Trophoblast cell (in vitro differentiated cells and primary cell): ENCODE measurements at regions not wholly inside any gene's neighbourhood (a gene's known extent, or its start where the extent isn't known, plus 50 kb on each side); places are given as distances from the start of the nearest gene placed in this dataset.

ENCODE experiments used
- DNase-seq, 2 donors: peaks; one replicate each; pipeline ENCODE4 v3.0.0-alpha.2; 2016
- H2AFZ ChIP-seq: 2 replicates; pipeline ENCODE4 v1.6.1; 2013; ENCODE audit warnings: low read length, moderate library complexity, mild to moderate bottlenecking; ENCODE audit not compliant: insufficient read depth, poor library complexity
- H2AK5ac ChIP-seq: 2 replicates; pipeline ENCODE4 v1.6.1; 2013; ENCODE audit warnings: mild to moderate bottlenecking, low read length
- H2BK120ac ChIP-seq: 2 replicates; pipeline ENCODE4 v1.6.1; 2013; ENCODE audit warnings: low read length, mild to moderate bottlenecking, moderate library complexity; ENCODE audit not compliant: insufficient read depth, poor library complexity
- H2BK12ac ChIP-seq: 2 replicates; pipeline ENCODE4 v1.6.1; 2013; ENCODE audit warnings: mild to moderate bottlenecking, low read length, moderate library complexity
- H2BK5ac ChIP-seq: 2 replicates; pipeline ENCODE4 v1.6.1; 2013; ENCODE audit warnings: low read length, low read depth, moderate library complexity, mild to moderate bottlenecking; ENCODE audit not compliant: poor library complexity
- H3K14ac ChIP-seq: 2 replicates; pipeline ENCODE4 v1.6.1; 2013; ENCODE audit warnings: mild to moderate bottlenecking, low read length
- H3K18ac ChIP-seq: 2 replicates; pipeline ENCODE4 v1.6.1; 2013; ENCODE audit warnings: mild to moderate bottlenecking, low read length
- H3K23ac ChIP-seq: 2 replicates; pipeline ENCODE4 v1.6.1; 2013; ENCODE audit warnings: low read length
- H3K27ac ChIP-seq: 2 replicates; pipeline ENCODE4 v1.5.1; 2013; ENCODE audit warnings: low read depth, mild to moderate bottlenecking, inconsistent platforms, low read length, moderate library complexity
- H3K27me3 ChIP-seq: 2 replicates; pipeline ENCODE4 v1.6.1; 2013; ENCODE audit warnings: inconsistent platforms, mild to moderate bottlenecking, low read length, moderate library complexity; ENCODE audit not compliant: insufficient read depth
- H3K36me3 ChIP-seq, 2 experiments: 1 replicate in 1 of 2; 2 replicates in 1 of 2; pipeline ENCODE4 v1.6.1; 2013; ENCODE audit warnings: low read length in 2 of 2, mild to moderate bottlenecking in 2 of 2, moderate library complexity in 1 of 2; ENCODE audit not compliant: insufficient read depth in 2 of 2, control insufficient read depth in 1 of 2
- H3K4ac ChIP-seq: 2 replicates; pipeline ENCODE4 v1.6.1; 2013; ENCODE audit warnings: low read depth, mild to moderate bottlenecking, low read length, moderate library complexity
- H3K4me1 ChIP-seq, 2 experiments: 1 replicate in 1 of 2; 2 replicates in 1 of 2; pipeline ENCODE4 v1.6.1; 2013; ENCODE audit warnings: low read length in 2 of 2, mild to moderate bottlenecking in 2 of 2, moderate library complexity in 1 of 2; ENCODE audit not compliant: insufficient read depth in 2 of 2, control insufficient read depth in 1 of 2
- H3K4me2 ChIP-seq: 2 replicates; pipeline ENCODE4 v1.6.1; 2013; ENCODE audit warnings: inconsistent platforms, mild to moderate bottlenecking, low read length, moderate library complexity
- H3K4me3 ChIP-seq: 2 replicates; pipeline ENCODE4 v1.5.1; 2013; ENCODE audit warnings: mild to moderate bottlenecking, low read depth, low read length, inconsistent platforms
- H3K79me1 ChIP-seq: one replicate; pipeline ENCODE4 v1.6.1; 2013; ENCODE audit warnings: low read length
- H3K79me2 ChIP-seq: 2 replicates; pipeline ENCODE4 v1.6.1; 2013; ENCODE audit warnings: low read length, mild to moderate bottlenecking; ENCODE audit not compliant: control insufficient read depth, insufficient read depth, poor library complexity
- H3K9ac ChIP-seq: 2 replicates; pipeline ENCODE4 v1.6.1; 2013; ENCODE audit warnings: mild to moderate bottlenecking, low read length
- H3K9me3 ChIP-seq: 2 replicates; pipeline ENCODE4 v1.6.1; 2013; ENCODE audit warnings: low read depth, mild to moderate bottlenecking, control low read depth, inconsistent platforms, low read length; ENCODE audit not compliant: insufficient read depth
- H4K12ac ChIP-seq: 2 replicates; pipeline ENCODE4 v1.6.1; 2013; ENCODE audit warnings: low read depth, mild to moderate bottlenecking, low read length, moderate library complexity
- H4K8ac ChIP-seq: 2 replicates; pipeline ENCODE4 v1.6.1; 2013; ENCODE audit warnings: low read depth, mild to moderate bottlenecking, low read length, moderate library complexity
- H4K91ac ChIP-seq: one replicate; pipeline ENCODE4 v1.6.1; 2013; ENCODE audit warnings: low read depth, mild to moderate bottlenecking, low read length, moderate library complexity
- WGBS: extraction: QIAGEN DNeasy Blood & Tissue Kit; methylation state at CpG from one replicate; pipeline ENCODE4 v1.1.7; 2013; ENCODE audit warnings: missing lambda C conversion rate; ENCODE audit not compliant: insufficient read length, insufficient coverage; ENCODE audit errors: extremely low coverage; 5-methylcytosine and 5-hydroxymethylcytosine counted together

GRCh38 chr1:212544110-212544509, 64.5 kb upstream of the ATF3 start:
- Histone ChIP-seq H4K12ac (no peak overlapping the region), H2AFZ (no peak overlapping the region), H3K79me2 (no peaks in the 10 kb centered on the region), H3K18ac (no peak overlapping the region), H3K4ac (no peak overlapping the region), H4K91ac (no peak overlapping the region), H3K4me2 (no peak overlapping the region), H3K36me3 (no peaks in the 10 kb centered on the region), H3K27me3 (no peaks in the 10 kb centered on the region), H3K9ac (no peak overlapping the region), H4K8ac (no peak overlapping the region), H3K23ac (no peak overlapping the region), H2BK5ac (no peak overlapping the region), H2AK5ac (no peak overlapping the region), H3K27ac (no peak overlapping the region), H3K14ac (no peak overlapping the region), H3K4me3 (no peak overlapping the region), H3K9me3 (no peaks in the 10 kb centered on the region), H2BK12ac (no peak overlapping the region), H3K4me1 (no peaks in the 10 kb centered on the region), H3K79me1 (no peaks in the 10 kb centered on the region), H2BK120ac (no peak overlapping the region)
- no CpG with 5 or more reads among the region's 1 CpG for WGBS
- DNase-seq, result no peak

- H3K4me2 ChIP-seq, result no peak overlapping the region
- H3K4me1 ChIP-seq, result peaks cover 0 to 2% of the 10 kb centered on the region in 2 experiments
- no peaks in the 10 kb centered on the region for H3K79me2 ChIP-seq
- DNase-seq, result peak; percentile 30 to 76
- H4K12ac ChIP-seq, result no peak overlapping the region
- H2BK5ac ChIP-seq, result no peak overlapping the region
- H3K27me3 ChIP-seq, result no peaks in the 10 kb centered on the region
- H3K9ac ChIP-seq, result no peak overlapping the region
- no peaks in the 10 kb centered on the region for H3K36me3 ChIP-seq
- H4K8ac ChIP-seq, result no peak overlapping the region
- no peak overlapping the region for H2BK120ac ChIP-seq
- H3K18ac ChIP-seq, result no peak overlapping the region
- no peak overlapping the region for H4K91ac ChIP-seq
- no peak overlapping the region for H2BK12ac ChIP-seq
- H3K27ac ChIP-seq, result no peak overlapping the region
- H3K9me3 ChIP-seq, result no peaks in the 10 kb centered on the region
- H2AK5ac ChIP-seq, result no peak overlapping the region
- H3K4ac ChIP-seq, result no peak overlapping the region
- no peak overlapping the region for H3K4me3 ChIP-seq
- H3K79me1 ChIP-seq, result no peaks in the 10 kb centered on the region
- H2AFZ ChIP-seq, result no peak overlapping the region
- WGBS, result no CpG with 5 or more reads among the region's 5 CpGs
- H3K14ac ChIP-seq, result no peak overlapping the region
- no peak overlapping the region for H3K23ac ChIP-seq
Measured at GRCh38 chr1:212545941-212546635, 62.5 kb upstream of the ATF3 start.

GRCh38 chr1:212549503-212550017, 59.0 kb upstream of the ATF3 start:
- no peak overlapping the region for H4K91ac ChIP-seq
- DNase-seq, result no peak

GRCh38 chr1:212551929-212552328, 56.6 kb upstream of the ATF3 start:
- WGBS, result no CpG with 5 or more reads among the region's 4 CpGs
- peaks cover 0 to 2% of the 10 kb centered on the region in 2 experiments for H3K4me1 ChIP-seq
- no peak overlapping the region for H3K14ac ChIP-seq
- no peak for DNase-seq
- no peak overlapping the region for H4K8ac ChIP-seq
- no peak overlapping the region for H3K18ac ChIP-seq
- H3K4me2 ChIP-seq, result no peak overlapping the region
- H3K9me3 ChIP-seq, result no peaks in the 10 kb centered on the region
- H3K23ac ChIP-seq, result no peak overlapping the region
- H2AK5ac ChIP-seq, result no peak overlapping the region
- H3K4ac ChIP-seq, result no peak overlapping the region
- no peak overlapping the region for H3K4me3 ChIP-seq
- no peak overlapping the region for H4K12ac ChIP-seq
- H4K91ac ChIP-seq, result no peak overlapping the region
- H3K27me3 ChIP-seq, result no peaks in the 10 kb centered on the region
- H2AFZ ChIP-seq, result no peak overlapping the region
- H3K9ac ChIP-seq, result no peak overlapping the region
- H3K27ac ChIP-seq, result no peak overlapping the region
- no peak overlapping the region for H2BK120ac ChIP-seq
- H2BK5ac ChIP-seq, result no peak overlapping the region
- H3K79me2 ChIP-seq, result no peaks in the 10 kb centered on the region
- H3K36me3 ChIP-seq, result no peaks in the 10 kb centered on the region
- no peak overlapping the region for H2BK12ac ChIP-seq
- no peaks in the 10 kb centered on the region for H3K79me1 ChIP-seq

More at GRCh38 chr1:212549503-212550017, 59.0 kb upstream of the ATF3 start:
- no peak overlapping the region for H3K9ac ChIP-seq
- H2BK5ac ChIP-seq, result no peak overlapping the region
- H3K4me2 ChIP-seq, result no peak overlapping the region
- H3K23ac ChIP-seq, result no peak overlapping the region
- no peak overlapping the region for H2BK120ac ChIP-seq
- no peak overlapping the region for H4K12ac ChIP-seq
- no peak overlapping the region for H3K27ac ChIP-seq
- H4K8ac ChIP-seq, result no peak overlapping the region
- no peak overlapping the region for H3K18ac ChIP-seq
- no peak overlapping the region for H3K14ac ChIP-seq
- no peaks in the 10 kb centered on the region for H3K9me3 ChIP-seq
- no peaks in the 10 kb centered on the region for H3K79me1 ChIP-seq
- no peak overlapping the region for H2BK12ac ChIP-seq
- H2AFZ ChIP-seq, result no peak overlapping the region
- peaks cover 0 to 2% of the 10 kb centered on the region in 2 experiments for H3K4me1 ChIP-seq
- no peaks in the 10 kb centered on the region for H3K36me3 ChIP-seq
- no CpG with 5 or more reads among the region's 4 CpGs for WGBS
- no peaks in the 10 kb centered on the region for H3K79me2 ChIP-seq
- H3K4ac ChIP-seq, result no peak overlapping the region
- H3K4me3 ChIP-seq, result no peak overlapping the region
- H2AK5ac ChIP-seq, result no peak overlapping the region
- H3K27me3 ChIP-seq, result no peaks in the 10 kb centered on the region
